HG03135 (cell line): ENCODE measurements at regions not wholly inside any gene's neighbourhood (a gene's known extent, or its start where the extent isn't known, plus 50 kb on each side); places are given as distances from the start of the nearest gene placed in this dataset.
"Not testable (repeated sequence)": the region's sequence is repeated elsewhere in the genome, so short reads cannot be mapped to it uniquely, and the experiment has no call there.

Experiments used
- ATAC-seq: cut with Tn5 transposase; IDR thresholded peaks from one replicate; pipeline ENCODE4 v1.9.1; 2021; ENCODE audit warnings: mild to moderate bottlenecking, moderate library complexity; ENCODE audit not compliant: unreplicated experiment

- ATAC-seq, result no peak
Measured at GRCh38 chr11:23134627-23135026, 274.4 kb upstream of the CCDC179 start.

- ATAC-seq, result no peak
Measured at GRCh38 chr11:23138761-23139160, 278.5 kb upstream of the CCDC179 start.

GRCh38 chr11:23143022-23143421 is 282.7 kb upstream of the CCDC179 start:
- ATAC-seq, result no peak

GRCh38 chr11:23151819-23152218 is 291.5 kb upstream of the CCDC179 start:
- no peak for ATAC-seq

GRCh38 chr11:23155503-23155902 is 295.2 kb upstream of the CCDC179 start:
- ATAC-seq, result no peak

- ATAC-seq, result no peak
Measured at GRCh38 chr11:23164022-23164421, 303.7 kb upstream of the CCDC179 start.

GRCh38 chr11:23166376-23166775 is 306.1 kb upstream of the CCDC179 start:
- no peak for ATAC-seq

GRCh38 chr11:23179609-23180008 is 319.3 kb upstream of the CCDC179 start:
- no peak for ATAC-seq

GRCh38 chr11:23181022-23181807 is 320.9 kb upstream of the CCDC179 start:
- no peak for ATAC-seq

GRCh38 chr11:23192256-23192655 is 332.0 kb upstream of the CCDC179 start:
- no peak for ATAC-seq

- ATAC-seq, result no peak
Measured at GRCh38 chr11:23201936-23202522, 341.8 kb upstream of the CCDC179 start.

GRCh38 chr11:23202611-23203010 is 342.3 kb upstream of the CCDC179 start:
- no peak for ATAC-seq

- ATAC-seq, result no peak
Measured at GRCh38 chr11:23205156-23205871, 345.0 kb upstream of the CCDC179 start.

GRCh38 chr11:23206741-23207336 is 346.6 kb upstream of the CCDC179 start:
- ATAC-seq, result no peak

GRCh38 chr11:23211221-23211620 is 350.9 kb upstream of the CCDC179 start:
- no peak for ATAC-seq

- ATAC-seq, result no peak
Measured at GRCh38 chr11:23212807-23213206, 352.5 kb upstream of the CCDC179 start.

- ATAC-seq, result no peak
Measured at GRCh38 chr11:23217072-23217471, 356.8 kb upstream of the CCDC179 start.

GRCh38 chr11:23220086-23220485 is 359.8 kb upstream of the CCDC179 start:
- not testable (repeated sequence) for ATAC-seq

GRCh38 chr11:23221366-23221765 is 361.1 kb upstream of the CCDC179 start:
- no peak for ATAC-seq

GRCh38 chr11:23226331-23227077 is 366.2 kb upstream of the CCDC179 start:
- no peak for ATAC-seq

- no peak for ATAC-seq
Measured at GRCh38 chr11:23227078-23227445, 366.8 kb upstream of the CCDC179 start.
